Stimulated activated CD4-positive, alpha-beta T cell treated with anti-CD3 and anti-CD28 coated beads, Interleukin-12 subunit alpha, Interleukin-12 subunit beta, amount 100 ng/mL, for 24 hours (primary cell): ENCODE measurements at regions not wholly inside any gene's neighbourhood (a gene's known extent, or its start where the extent isn't known, plus 50 kb on each side); places are given as distances from the start of the nearest gene placed in this dataset.
"Not testable (repeated sequence)": the region's sequence is repeated elsewhere in the genome, so short reads cannot be mapped to it uniquely, and the experiment has no call there.

Experiments used
- DNase-seq, 2 experiments: peaks; one replicate each; pipeline ENCODE4 v3.0.0-alpha.2; 2020; ENCODE audit warnings: low read depth in 2 of 2

DNA sequence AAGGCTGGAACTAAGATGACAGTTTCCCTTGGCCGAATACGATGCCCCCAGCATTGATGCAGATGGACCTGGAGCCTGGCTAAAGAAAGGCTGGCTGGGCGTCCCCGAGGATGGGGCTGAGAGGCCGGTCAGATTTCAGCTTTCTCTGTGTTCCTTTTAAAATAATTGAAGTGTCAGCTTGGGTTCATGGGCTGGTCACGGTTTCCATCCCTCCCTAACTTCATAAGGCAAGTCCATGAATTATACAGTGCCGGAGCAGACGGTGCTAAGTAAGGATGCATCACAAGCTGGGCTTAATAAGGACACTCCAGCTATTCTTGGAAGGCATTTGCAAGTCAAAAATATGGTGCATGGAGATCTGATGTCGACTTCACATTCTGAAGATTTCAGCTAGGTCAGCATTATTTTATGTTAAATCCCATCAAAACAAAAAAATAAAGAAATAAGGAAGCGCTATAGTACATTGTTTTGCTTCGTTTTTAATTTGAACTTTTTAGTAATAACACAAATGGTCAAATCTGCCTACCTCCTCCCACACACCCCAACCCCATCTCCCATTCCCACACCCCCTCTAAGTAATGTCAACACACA is 220.8 kb downstream of the RPLP1 start:
- no peak for DNase-seq

- DNase-seq: no peak
Observed at GRCh38 chr15:69675731-69676130, 223.1 kb downstream of the RPLP1 start.

DNA sequence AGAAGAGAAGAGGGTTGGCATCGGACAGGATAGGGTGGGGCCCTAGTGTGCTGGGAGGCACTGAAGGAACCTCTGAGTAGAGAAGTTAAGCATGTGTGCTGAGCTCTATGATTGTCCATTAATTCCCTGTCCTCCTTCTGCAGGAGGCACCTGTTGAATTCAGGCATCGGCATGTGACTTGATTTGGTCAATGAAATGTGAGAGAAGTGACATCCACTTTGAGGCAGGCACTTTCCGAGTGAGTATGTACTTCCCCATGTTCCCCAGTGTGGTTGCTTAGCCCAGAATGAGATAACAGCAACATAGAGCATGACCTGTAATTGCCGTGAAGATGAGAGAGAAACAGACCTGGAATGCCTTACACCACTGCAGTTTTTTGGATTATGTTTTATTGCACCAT is 224.8 kb downstream of the RPLP1 start:
- no peak for DNase-seq

- DNase-seq: peak in 1 of 2 experiments; percentile 43
Observed at GRCh38 chr15:69679623-69680228, 227.1 kb downstream of the RPLP1 start.

DNA sequence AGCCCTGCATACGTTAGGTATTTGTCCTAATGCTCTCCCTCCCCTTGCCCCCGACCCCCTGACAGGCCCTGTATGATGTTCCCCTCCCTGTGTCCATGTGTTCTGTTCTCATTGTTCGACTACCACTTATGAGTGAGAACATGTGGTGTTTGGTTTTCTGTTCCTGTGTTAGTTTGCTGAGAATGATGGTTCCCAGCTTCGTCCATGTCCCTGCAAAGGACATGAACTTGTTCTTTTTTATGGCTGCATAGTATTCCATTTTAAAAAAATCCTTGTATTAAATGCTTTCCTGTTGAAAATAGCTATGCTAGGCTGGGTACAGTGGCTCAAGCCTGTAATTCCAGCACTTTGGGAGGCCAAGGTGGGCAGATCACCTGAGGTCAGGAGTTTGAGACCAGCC is 232.2 kb downstream of the RPLP1 start:
- not testable (repeated sequence) for DNase-seq

- DNase-seq: no peak
Observed at GRCh38 chr15:69685512-69686452, 233.2 kb downstream of the RPLP1 start.

DNA sequence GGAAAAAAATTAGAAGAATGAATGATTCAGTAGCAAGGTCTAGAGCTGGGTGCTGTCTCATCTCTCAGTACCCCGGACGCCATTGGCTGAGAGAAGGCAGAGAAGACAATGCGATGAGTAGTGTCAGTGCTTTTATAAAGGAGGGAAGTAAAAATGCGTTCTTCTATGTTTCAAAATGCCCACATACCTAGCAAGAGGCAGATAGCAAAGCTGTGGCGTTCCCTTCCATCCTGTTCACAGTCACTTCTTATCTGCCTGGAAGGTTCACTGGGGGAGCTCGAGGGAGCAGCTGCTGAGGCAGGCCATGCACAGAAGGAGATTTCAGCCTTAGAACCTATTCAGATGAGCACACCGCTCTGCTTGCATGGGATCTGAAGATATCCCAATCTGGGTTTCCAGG is 234.0 kb downstream of the RPLP1 start:
- no peak for DNase-seq

- DNase-seq: no peak
Observed at GRCh38 chr15:69689133-69689532, 236.5 kb downstream of the RPLP1 start.

DNA sequence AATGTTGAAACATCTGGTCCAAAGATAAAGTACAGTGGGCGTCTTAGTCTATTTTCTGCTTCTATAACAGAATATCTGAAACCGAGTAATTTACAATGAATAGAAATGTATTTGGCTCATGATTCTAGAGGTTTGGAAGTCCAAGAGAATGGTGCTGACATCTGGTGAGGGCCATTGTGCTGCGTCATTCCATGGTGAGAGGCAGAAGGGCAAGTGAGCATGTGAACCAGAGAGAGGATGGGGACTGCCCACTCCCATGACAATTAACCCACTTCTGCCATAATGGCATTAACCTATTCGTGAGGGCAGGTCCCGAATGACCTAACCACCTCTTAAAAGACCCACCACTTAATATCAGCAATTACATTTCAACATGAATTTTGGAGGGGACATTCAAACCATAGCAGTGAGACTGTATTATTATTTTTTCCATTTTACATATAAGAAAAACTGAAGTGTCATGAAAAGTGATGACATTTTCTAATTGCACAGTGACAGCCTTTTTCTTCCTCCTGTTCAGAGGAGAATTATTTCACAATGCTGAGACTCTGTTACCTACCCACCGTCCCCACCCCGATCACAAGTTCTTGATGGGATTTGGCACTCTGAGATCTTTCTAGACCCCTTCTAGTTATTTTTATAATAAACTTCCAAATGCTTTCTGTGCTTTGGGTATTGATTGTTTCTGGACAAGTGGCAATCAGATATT is 238.8 kb downstream of the RPLP1 start:
- DNase-seq: no peak

GRCh38 chr15:69692342-69692741 is 239.7 kb downstream of the RPLP1 start:
- DNase-seq: no peak

DNA sequence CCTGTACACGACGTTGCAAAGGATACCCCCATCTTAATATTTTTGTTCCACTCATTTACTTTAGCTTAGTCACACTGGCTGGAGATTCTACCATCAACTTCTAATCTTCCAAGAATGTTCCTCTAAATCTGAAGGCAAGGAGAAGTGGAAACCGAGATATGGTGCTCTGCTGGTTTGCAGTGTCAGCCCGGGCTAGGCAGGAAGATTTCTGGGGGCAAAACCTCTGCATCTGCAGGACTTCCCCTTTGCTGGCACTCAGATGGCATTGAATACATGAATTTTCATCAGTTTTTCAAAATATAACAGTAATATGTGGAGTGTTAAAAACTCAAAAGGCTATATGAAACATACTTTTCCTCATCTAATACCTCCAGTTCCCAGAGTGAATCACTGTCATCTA is 240.4 kb downstream of the RPLP1 start:
- DNase-seq: no peak

DNA sequence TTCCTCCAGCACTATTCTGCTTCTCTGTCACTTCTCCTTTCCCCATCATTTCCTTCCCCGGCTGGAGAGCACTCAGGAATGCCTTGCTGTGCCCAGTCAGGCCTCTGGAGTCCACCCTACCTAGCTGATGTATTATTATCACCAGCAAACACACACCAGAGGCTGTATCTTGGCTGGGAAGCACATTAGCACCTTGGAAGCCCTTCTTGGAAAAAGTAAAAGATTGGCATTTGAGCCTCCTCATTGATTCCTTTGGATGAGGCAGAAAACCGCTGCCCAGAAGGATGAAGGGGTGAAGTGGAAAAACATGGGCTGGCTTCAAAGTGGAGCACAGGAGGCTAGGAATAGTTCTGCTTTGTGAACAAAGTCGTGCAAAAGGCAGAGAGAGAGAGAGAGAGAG is 244.3 kb downstream of the RPLP1 start:
- no peak for DNase-seq

GRCh38 chr15:69697916-69698315 is 245.3 kb downstream of the RPLP1 start:
- no peak for DNase-seq

- DNase-seq: no peak
Observed at GRCh38 chr15:69699096-69699495, 246.5 kb downstream of the RPLP1 start.

GRCh38 chr15:69700380-69700779 is 247.8 kb downstream of the RPLP1 start:
- DNase-seq: no peak

DNA sequence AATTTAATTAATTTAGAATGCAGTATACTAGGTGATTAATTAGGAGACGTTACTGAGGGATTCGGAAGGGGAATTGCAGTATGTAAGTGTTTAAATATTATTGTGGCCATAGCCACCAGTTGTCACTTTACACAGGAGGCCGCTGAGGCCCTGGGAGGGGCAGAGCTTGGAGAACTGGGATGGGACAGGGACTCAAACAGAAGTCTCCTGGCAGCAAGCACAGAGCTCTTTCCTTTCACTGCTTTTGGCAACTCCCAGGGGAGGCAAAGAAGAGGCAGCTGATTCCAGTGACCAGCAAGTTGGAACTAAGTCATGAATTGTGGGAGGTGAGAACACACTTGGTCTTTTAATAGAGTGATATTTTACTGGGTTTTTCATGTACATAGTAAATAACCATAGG is 248.6 kb downstream of the RPLP1 start:
- DNase-seq: no peak

GRCh38 chr15:69703532-69704187 is 251.0 kb downstream of the RPLP1 start:
- no peak for DNase-seq

GRCh38 chr15:69704229-69704628 is 251.6 kb downstream of the RPLP1 start:
- DNase-seq: no peak

DNA sequence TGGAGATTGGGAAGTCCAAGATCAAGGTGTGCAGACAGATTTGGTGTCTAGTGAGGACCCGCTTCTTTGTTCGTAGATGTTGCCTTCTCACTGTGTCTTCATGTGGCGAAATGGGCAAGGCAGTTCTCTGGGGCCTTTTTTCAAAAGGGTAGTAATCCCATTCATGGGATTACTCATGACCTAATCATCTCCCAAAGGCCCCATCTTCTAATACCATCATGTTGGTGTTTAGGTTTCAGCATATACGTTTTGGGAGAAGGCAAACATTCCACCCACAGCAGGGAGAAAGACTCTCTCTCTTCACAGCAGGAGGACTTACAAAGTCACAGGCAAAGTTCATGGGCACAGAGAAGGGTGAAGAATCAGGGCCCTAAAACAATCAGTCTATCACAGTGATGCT is 252.1 kb downstream of the RPLP1 start:
- no peak for DNase-seq

GRCh38 chr15:69706353-69707097 is 253.9 kb downstream of the RPLP1 start:
- DNase-seq: no peak

DNA sequence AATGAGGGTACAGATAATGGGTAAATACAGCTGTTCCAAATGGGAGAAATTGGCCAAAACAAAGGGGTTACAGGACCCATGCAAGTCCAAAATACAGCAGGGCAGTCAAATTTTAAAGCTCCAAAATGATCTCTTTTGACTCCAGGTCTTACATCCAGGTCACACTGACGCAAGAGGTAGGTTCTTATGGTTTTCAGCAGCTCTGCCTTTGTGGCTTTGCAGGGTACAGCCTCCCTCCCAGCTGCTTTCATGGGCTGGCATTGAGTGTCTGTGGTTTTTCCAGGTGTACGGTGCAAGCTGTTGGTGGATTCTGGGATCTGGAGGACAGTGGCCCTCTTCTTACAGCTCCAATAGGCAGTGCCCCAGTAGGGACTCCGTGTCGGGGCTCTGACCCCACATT is 254.6 kb downstream of the RPLP1 start:
- DNase-seq: not testable (repeated sequence)
